ENCODE measurements at regions not wholly inside any gene's neighbourhood (a gene's known extent, or its start where the extent isn't known, plus 50 kb on each side); places are given as distances from the start of the nearest gene placed in this dataset.
A peak's percentile ranks its signal among the peaks of the same experiment; 100 is the strongest.

GRCh38 chr4:82071951-82072350 is 301.8 kb downstream of the HNRNPD start:
- no peak for DNase-seq

GRCh38 chr4:82069883-82070638 is 303.7 kb downstream of the HNRNPD start:
- DNase-seq: no peak

GRCh38 chr4:82063017-82063416 is 310.8 kb downstream of the HNRNPD start:
- DNase-seq: no peak

- DNase-seq: no peak
These were observed 315.7 kb downstream of the HNRNPD start for GRCh38 chr4:82057990-82058544.

- DNase-seq: no peak
These were observed 318.6 kb downstream of the HNRNPD start for GRCh38 chr4:82055156-82055555.

GRCh38 chr4:82053396-82053795 is 320.4 kb downstream of the HNRNPD start:
- DNase-seq: no peak

- DNase-seq: no peak
These were observed 323.0 kb downstream of the HNRNPD start for GRCh38 chr4:82050796-82051195.

- DNase-seq: no peak
These were observed 324.5 kb downstream of the HNRNPD start for GRCh38 chr4:82049294-82049693.

GRCh38 chr4:82047731-82048130 is 326.1 kb downstream of the HNRNPD start:
- no peak for DNase-seq

- no peak for DNase-seq
These were observed 327.0 kb downstream of the HNRNPD start for GRCh38 chr4:82046796-82047195.

- no peak for DNase-seq
These were observed 328.5 kb downstream of the HNRNPD start for GRCh38 chr4:82045267-82045666.

GRCh38 chr4:82044141-82044993 is 329.4 kb downstream of the HNRNPD start:
- DNase-seq: peak; percentile 55

- DNase-seq: no peak
These were observed 330.0 kb downstream of the HNRNPD start for GRCh38 chr4:82043809-82044137.

GRCh38 chr4:82043081-82043808 is 330.5 kb downstream of the HNRNPD start:
- no peak for DNase-seq

GRCh38 chr4:82042042-82042441 is 331.7 kb downstream of the HNRNPD start:
- no peak for DNase-seq

- DNase-seq: no peak
These were observed 334.9 kb downstream of the HNRNPD start for GRCh38 chr4:82038936-82039335.

GRCh38 chr4:82036181-82036580 is 337.6 kb downstream of the HNRNPD start:
- no peak for DNase-seq

- DNase-seq: no peak
These were observed 338.9 kb downstream of the HNRNPD start for GRCh38 chr4:82034878-82035277.

GRCh38 chr4:82033862-82034261 is 339.9 kb downstream of the HNRNPD start:
- DNase-seq: no peak

- DNase-seq: no peak
These were observed 342.3 kb downstream of the HNRNPD start for GRCh38 chr4:82031376-82031927.

GRCh38 chr4:82017680-82018079 is 356.1 kb downstream of the HNRNPD start:
- no peak for DNase-seq

GRCh38 chr4:82005158-82005557 is 368.6 kb downstream of the HNRNPD start:
- DNase-seq: no peak

GRCh38 chr4:81997313-81997712 is 376.5 kb downstream of the HNRNPD start:
- no peak for DNase-seq

Measured in DMS153 (cell line).